DND-41 (cell line): ENCODE measurements at regions not wholly inside any gene's neighbourhood (a gene's known extent, or its start where the extent isn't known, plus 50 kb on each side); places are given as distances from the start of the nearest gene placed in this dataset.

Source experiments
- ATAC-seq: fragments of 200-7000 bp; cut with Tn5 transposase; 3 replicates; pipeline ENCODE4 v1.9.1; 2021; ENCODE audit warnings: low read depth; ENCODE audit not compliant: insufficient read depth
- DNase-seq: peaks from one replicate; pipeline ENCODE4 v3.0.0-alpha.2; 2020
- H2AFZ ChIP-seq: 2 replicates; pipeline ENCODE4 v1.6.0; 2012; ENCODE audit warnings: low read depth, low read length
- H3K27ac ChIP-seq: 2 replicates; pipeline ENCODE4 v1.5.1; 2012; ENCODE audit warnings: low read length, inconsistent platforms
- H3K27me3 ChIP-seq: fragments of 200-600 bp; sonication (generic); 2 replicates; pipeline ENCODE4 v1.6.0; 2012; ENCODE audit warnings: low read length, mild to moderate bottlenecking, inconsistent platforms; ENCODE audit not compliant: insufficient read depth, poor library complexity
- H3K36me3 ChIP-seq: 2 replicates; pipeline ENCODE4 v1.5.1; 2012; ENCODE audit warnings: low read length, inconsistent platforms; ENCODE audit not compliant: insufficient read depth
- H3K4me1 ChIP-seq: 2 replicates; pipeline ENCODE4 v1.5.1; 2012; ENCODE audit warnings: mild to moderate bottlenecking, low read length; ENCODE audit not compliant: insufficient read depth
- H3K4me2 ChIP-seq: 2 replicates; pipeline ENCODE4 v1.6.0; 2012; ENCODE audit warnings: mild to moderate bottlenecking, moderate library complexity, low read length, inconsistent platforms; ENCODE audit not compliant: insufficient read depth
- H3K4me3 ChIP-seq, 2 experiments: fragments of 200-600 bp in 1 of 2; shearing (Covaris generic) in 1 of 2; 2 replicates each; pipeline ENCODE4 v1.5.1; 2012 to 2016; ENCODE audit warnings: inconsistent platforms in 2 of 2, low read length in 2 of 2, mild to moderate bottlenecking in 2 of 2, low read depth in 1 of 2, moderate library complexity in 1 of 2
- H3K79me2 ChIP-seq: 2 replicates; pipeline ENCODE4 v1.6.0; 2012; ENCODE audit warnings: low read length, inconsistent platforms; ENCODE audit not compliant: insufficient read depth
- H3K9ac ChIP-seq: 2 replicates; pipeline ENCODE4 v1.6.0; 2012; ENCODE audit warnings: low read depth, mild to moderate bottlenecking, inconsistent platforms, low read length, moderate library complexity
- H3K9me3 ChIP-seq: 2 replicates; pipeline ENCODE4 v1.5.1; 2012; ENCODE audit warnings: low read length, moderate library complexity, mild to moderate bottlenecking, inconsistent platforms; ENCODE audit not compliant: insufficient read depth, severe bottlenecking
- H4K20me1 ChIP-seq: 2 replicates; pipeline ENCODE4 v1.6.0; 2012; ENCODE audit warnings: low read length; ENCODE audit not compliant: insufficient read depth
- CTCF ChIP-seq: IDR thresholded peaks from 2 replicates; pipeline ENCODE4 v1.5.1; 2012; ENCODE audit warnings: borderline replicate concordance, low read length, moderate library complexity, mild to moderate bottlenecking; ENCODE audit not compliant: poor library complexity, severe bottlenecking; ENCODE audit errors: extremely low read depth
- EZH2 ChIP-seq: IDR thresholded peaks from 3 replicates; pipeline ENCODE4 v1.6.1; 2012; ENCODE audit warnings: borderline replicate concordance, low read depth, mild to moderate bottlenecking, moderate library complexity, low read length, inconsistent platforms; ENCODE audit not compliant: severe bottlenecking

- Histone ChIP-seq H3K36me3 (no peaks in the 10 kb centered on the region), H3K4me3 (no peak overlapping the region), H3K4me1 (no peaks in the 10 kb centered on the region), H4K20me1 (no peaks in the 10 kb centered on the region), H3K79me2 (no peaks in the 10 kb centered on the region), H3K4me2 (no peak overlapping the region), H3K9me3 (no peaks in the 10 kb centered on the region), H2AFZ (no peak overlapping the region), H3K27ac (no peak overlapping the region), H3K9ac (no peak overlapping the region), H3K27me3 (no peaks in the 10 kb centered on the region)
- no peak for TF ChIP-seq EZH2
- no peak for TF ChIP-seq CTCF
- ATAC-seq (no peak), DNase-seq (no peak)
These were observed 96.0 kb downstream of the GPR85 start for GRCh38 chr7:112990624-112991023.

GRCh38 chr7:112989531-112989930 lies 97.1 kb downstream of the GPR85 start:
- no peak overlapping the region for H3K27ac ChIP-seq
- no peak overlapping the region for H3K9ac ChIP-seq
- no peaks in the 10 kb centered on the region for H3K4me1 ChIP-seq

GRCh38 chr7:112987171-112987570 lies 99.5 kb downstream of the GPR85 start:
- H3K79me2 ChIP-seq = no peaks in the 10 kb centered on the region
- H3K4me2 ChIP-seq = no peak overlapping the region
- H3K27ac ChIP-seq = no peak overlapping the region
- no peak overlapping the region for H3K4me3 ChIP-seq
- no peaks in the 10 kb centered on the region for H3K36me3 ChIP-seq
- no peak overlapping the region for H2AFZ ChIP-seq
- ATAC-seq (no peak), DNase-seq (no peak)
- no peaks in the 10 kb centered on the region for H3K4me1 ChIP-seq
- no peaks in the 10 kb centered on the region for H3K9me3 ChIP-seq
- H4K20me1 ChIP-seq = no peaks in the 10 kb centered on the region
- TF ChIP-seq CTCF (no peak), EZH2 (no peak)
- no peaks in the 10 kb centered on the region for H3K27me3 ChIP-seq
- no peak overlapping the region for H3K9ac ChIP-seq

More at GRCh38 chr7:112989531-112989930, 97.1 kb downstream of the GPR85 start:
- TF ChIP-seq CTCF (no peak), EZH2 (no peak)
- no peaks in the 10 kb centered on the region for H3K79me2 ChIP-seq
- H3K4me3 ChIP-seq = no peak overlapping the region
- no peak overlapping the region for H2AFZ ChIP-seq
- H4K20me1 ChIP-seq = no peaks in the 10 kb centered on the region
- H3K4me2 ChIP-seq = no peak overlapping the region
- no peaks in the 10 kb centered on the region for H3K9me3 ChIP-seq
- H3K27me3 ChIP-seq = no peaks in the 10 kb centered on the region
- ATAC-seq (no peak), DNase-seq (no peak)
- no peaks in the 10 kb centered on the region for H3K36me3 ChIP-seq
